GF-D8 (cell line): ENCODE measurements at regions not wholly inside any gene's neighbourhood (a gene's known extent, or its start where the extent isn't known, plus 50 kb on each side); places are given as distances from the start of the nearest gene placed in this dataset.
"Not testable (repeated sequence)": the region's sequence is repeated elsewhere in the genome, so short reads cannot be mapped to it uniquely, and the experiment has no call there.

ENCODE experiments used
- DNase-seq: peaks from one replicate; lab custom pipeline; 2025; lab: John Stamatoyannopoulos, UW

DNA sequence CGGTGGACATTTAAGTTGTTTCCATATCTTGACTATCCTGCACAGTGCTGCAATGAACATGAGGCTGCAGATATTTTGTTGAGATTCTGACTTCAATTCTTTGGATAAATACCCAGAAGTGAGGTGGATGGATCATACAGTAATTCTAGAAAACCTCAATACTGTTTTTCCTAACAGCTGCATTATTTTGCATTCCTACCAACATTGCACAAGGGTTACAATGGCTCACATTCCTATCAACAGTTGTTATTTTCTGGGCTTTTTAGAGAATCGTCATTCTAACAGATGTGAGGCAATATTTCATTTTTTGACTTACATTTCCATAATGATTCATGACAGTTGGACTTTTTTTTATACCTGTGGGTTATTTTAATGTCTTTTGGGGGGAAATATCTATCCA is 716.9 kb upstream of the ANO3 start:
- DNase-seq: no peak

- DNase-seq: no peak
These were observed 716.1 kb upstream of the ANO3 start for GRCh38 chr11:25615841-25616240.

GRCh38 chr11:25625094-25625493 is 706.8 kb upstream of the ANO3 start:
- DNase-seq: no peak

DNA sequence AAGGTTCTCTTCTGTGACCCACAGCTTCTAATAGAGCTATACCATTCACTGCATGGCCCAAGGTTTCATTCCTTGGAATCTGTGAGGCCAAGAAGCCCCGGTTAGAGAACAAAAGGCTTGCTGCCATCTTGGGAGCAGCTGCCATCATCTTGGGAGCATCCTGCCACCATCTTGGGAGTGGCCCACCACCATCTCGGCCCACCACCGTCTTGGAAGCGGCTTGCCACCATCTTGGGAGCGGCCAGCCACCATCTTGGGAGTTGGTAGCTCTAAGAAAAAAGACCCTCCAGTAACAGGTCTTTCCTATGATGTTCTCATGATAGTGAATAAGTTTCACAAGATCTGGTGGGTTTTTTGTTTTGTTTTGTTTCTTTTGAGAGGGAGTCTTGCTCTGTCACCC is 703.9 kb upstream of the ANO3 start:
- DNase-seq: no peak

GRCh38 chr11:25633230-25633629 is 698.7 kb upstream of the ANO3 start:
- no peak for DNase-seq

DNA sequence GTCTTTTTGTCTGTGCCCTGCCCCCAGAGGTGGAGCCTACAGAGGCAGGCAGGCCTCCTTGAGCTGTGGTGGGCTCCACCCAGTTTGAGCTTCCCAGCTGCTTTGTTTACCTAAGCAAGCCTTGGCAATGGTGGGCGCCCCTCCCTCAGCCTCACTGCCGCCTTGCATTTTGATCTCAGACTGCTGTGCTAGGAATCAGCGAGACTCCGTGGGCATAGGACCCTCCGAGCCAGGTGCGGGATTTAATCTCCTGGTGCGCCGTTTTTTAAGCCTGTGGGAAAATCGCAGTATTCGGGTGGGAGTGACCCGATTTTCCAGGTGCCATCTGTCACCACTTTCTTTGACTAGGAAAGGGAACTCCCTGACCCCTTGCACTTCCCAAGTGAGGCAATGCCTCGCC is 682.7 kb upstream of the ANO3 start:
- DNase-seq: not testable (repeated sequence)

DNA sequence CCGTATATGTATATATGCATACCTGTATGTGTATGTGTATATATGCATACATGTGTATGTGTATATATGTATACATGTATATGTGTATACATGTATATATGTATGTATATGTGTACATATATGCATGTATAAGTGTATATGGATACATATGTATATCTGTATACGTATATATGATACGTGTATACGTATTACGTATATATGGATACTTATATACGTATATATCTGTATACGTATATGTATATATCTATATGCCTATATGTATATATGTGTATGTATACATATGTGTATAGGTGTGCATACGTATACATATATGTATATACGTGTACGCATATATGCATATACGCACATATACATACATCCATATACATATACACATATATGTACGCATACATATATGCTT is 681.6 kb upstream of the ANO3 start:
- DNase-seq: no peak

DNA sequence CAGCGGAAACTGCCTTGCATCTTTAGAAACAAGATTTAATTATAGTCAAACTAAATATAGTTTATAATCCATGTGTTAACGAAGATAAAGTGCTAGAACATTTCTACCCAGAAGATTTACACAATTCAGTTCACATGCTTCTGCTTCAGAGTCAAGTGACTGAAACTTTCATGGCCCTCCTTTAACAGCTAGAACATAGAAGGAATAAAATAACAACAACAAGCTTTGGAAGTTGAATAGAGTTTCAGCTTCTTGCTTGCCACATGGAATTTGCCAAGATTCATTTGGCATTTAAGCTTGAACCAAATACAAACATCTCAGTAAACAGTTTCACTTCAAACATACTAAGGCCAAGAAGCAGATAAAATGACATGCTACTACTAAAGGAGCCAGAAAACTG is 676.3 kb upstream of the ANO3 start:
- DNase-seq: no peak

DNA sequence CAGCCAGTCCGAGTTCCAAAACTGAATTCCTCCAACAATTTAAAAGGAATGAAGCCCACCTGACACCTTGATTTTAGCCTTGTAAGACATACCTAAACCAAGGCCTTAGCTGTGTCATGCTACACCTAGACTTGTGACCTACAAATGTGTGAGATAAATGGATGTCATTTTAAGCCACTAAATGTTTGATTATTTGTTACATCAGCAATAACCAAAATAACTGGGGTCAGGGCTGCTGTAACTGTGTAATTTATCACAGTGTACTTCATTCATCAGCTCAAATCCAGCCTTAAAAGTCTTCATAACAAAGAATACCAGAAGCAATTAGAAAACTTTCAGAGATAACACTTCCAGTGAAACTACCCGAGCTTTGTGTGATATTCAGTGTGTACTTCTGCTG is 673.0 kb upstream of the ANO3 start:
- no peak for DNase-seq

DNA sequence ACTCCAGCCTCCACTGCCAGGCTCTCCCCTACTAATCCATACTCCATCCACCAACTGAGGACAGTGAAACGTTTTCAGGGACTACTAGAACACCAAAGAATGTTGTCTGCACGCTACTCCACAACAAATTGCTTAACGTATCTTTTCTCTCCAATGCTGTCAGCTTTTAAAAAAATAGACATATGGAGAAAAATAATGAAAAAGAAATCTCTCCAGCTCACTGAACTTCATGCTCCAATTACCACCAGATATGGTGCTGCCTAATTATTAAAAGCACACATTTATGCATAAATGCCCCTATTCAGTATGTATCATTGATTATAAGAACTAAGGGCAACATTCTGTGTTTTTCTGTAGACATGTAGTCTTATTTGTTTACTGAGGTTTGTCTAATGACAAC is 672.2 kb upstream of the ANO3 start:
- no peak for DNase-seq

DNA sequence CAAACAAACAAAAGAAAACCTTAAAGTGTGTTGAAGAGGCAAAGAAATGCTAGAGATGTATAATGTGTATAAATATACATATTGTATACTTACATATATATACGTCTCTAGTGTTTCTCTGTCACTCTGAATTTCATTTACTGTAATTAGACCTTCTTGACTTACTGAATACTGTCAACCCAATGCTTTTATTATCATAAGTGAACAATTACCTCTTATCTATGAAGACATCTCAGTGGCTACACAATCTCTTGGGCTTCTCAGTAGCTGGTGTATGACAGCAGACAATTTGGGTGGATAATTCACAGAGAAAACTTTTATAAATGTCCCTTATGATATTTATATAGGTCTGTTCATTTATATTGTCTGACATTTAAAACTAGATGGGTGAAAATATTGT is 664.1 kb upstream of the ANO3 start:
- no peak for DNase-seq

DNA sequence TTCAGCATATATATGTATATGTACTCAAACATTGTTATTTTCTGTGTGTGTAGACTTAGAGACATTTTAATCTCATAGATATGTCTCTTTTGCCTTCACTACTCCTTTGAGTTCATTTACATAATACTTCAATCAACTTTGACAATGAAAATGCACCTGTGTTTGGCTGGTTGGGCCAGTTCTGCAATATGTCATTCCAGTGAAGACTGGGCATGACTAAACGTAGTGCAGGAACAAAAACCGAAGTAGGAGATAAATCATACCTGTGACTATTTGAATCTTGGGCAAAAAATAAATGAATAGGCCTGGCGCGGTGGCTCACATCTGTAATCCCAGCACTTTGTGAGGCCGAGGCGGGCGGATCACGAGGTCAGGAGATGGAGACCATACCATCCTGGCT is 640.0 kb upstream of the ANO3 start:
- DNase-seq: no peak

DNA sequence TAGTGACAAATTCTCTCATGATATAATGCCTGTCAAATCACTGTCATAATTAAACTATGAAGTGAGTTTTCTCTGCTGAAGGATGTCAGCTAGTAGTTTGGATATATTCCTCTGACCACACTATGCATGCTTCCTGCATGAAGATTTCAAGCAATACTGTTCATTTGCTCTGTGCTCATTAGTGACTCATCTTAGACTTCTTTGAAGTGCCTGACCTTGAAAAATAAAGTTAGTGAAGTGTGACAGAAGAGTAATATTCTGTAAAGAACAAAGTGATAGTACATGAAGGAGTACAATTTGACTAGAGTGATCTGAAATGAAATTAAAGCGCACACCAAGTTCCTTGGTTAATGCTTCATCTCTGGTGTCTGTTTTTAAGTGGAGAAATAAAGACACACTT is 629.5 kb upstream of the ANO3 start:
- DNase-seq: no peak

DNA sequence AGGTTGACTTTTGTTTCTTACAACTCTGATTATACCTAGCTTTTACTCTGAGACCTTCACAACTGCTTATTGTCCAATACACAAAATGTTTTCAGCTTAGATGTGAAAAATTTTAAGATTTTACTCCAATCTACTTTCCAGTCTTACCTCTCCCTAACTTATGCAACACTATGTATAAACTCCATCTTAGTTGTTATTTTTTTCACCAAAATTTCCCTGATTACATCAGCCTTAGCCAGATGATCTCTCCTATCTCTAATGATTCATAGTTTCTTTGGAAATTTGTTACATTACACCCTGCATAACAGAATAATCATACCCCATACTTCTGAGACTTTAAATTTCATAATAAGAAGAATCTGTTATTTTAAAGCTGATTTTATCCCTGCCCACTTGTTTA is 621.0 kb upstream of the ANO3 start:
- no peak for DNase-seq

GRCh38 chr11:25727944-25728343 is 604.0 kb upstream of the ANO3 start:
- no peak for DNase-seq

DNA sequence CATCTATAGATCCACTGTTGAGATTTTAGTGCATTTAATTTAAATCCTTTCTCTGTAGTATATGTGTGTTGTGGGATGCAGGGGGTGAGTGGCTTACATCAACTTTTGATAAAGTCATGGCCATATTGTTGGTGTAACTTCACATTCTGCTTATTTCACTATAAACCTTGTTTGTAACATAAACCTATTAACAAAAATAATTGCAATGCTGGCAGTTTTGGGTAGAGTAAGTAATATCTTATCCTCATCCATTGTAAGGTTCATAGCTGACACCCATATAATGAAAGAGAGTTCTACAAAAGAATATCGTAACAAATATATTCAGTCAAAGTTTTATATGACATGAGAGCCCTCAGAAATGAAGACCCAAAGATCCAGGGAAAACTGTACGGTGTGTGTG is 601.7 kb upstream of the ANO3 start:
- no peak for DNase-seq

DNA sequence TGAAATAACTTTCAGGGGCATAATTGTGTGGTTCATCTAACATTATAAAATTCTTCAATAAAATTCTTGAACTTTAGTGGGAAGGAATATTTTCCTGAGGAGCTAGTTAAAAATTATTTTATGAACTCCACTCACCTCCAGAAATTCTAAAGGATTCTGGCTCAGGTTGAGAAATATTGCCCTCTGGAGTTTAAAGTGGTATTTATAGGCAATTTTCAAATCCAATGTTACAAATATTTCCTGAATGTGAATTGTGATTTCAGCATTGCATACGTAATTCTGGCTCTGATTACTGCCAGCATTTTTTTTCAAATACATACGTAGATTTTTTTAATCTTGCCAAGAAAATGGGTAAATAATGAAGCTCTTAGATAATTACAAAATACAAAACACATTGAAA is 598.2 kb upstream of the ANO3 start:
- no peak for DNase-seq

DNA sequence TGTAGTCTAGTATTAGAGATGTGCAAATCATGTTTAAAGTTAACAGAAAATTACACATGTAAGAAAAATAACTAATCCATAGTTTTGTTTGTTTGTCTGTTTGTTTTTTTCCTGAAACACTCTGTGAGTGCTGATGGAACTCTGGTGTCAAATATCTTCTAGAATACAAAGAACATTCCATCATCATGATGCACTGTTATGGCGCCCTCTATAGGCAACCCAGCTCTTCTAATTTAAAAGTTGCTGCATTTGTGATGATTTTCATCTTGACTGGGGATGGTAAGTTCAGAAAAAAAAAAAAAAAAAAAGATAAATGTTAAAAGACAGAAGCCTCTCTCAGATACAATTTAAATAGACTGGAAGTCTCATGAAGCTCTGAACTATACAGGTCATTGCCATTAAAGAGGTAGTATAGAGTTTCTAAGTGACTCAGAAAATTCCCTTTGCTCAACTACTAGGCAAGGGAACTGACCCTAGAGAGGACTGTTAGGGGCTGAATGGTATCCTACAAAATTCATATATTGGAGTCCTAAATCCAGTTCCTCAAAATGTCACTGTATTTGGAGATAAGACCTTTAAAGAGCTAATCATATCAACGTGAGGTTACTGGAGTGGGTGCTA is 597.2 kb upstream of the ANO3 start:
- no peak for DNase-seq

GRCh38 chr11:25737071-25737675 is 594.8 kb upstream of the ANO3 start:
- no peak for DNase-seq

DNA sequence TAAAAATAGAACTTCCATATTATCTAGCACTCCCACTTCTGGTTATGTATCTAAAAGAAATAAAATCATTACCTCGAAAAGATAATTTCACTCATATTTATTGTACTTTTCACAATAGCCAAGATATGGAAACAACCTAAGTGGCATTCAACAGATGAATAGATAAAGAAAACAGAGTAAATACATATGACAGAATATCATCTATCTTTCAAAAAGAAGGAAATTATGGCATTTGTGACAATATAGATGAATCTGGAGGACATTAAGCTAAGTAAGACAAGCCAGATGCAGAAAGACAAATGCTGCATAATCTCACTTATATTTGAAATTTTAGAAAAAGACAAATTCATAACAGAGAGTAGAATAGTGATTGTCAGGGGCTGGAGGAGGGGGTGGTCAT is 590.0 kb upstream of the ANO3 start:
- DNase-seq: no peak

- DNase-seq: no peak
These were observed 589.1 kb upstream of the ANO3 start for GRCh38 chr11:25742800-25743199.

DNA sequence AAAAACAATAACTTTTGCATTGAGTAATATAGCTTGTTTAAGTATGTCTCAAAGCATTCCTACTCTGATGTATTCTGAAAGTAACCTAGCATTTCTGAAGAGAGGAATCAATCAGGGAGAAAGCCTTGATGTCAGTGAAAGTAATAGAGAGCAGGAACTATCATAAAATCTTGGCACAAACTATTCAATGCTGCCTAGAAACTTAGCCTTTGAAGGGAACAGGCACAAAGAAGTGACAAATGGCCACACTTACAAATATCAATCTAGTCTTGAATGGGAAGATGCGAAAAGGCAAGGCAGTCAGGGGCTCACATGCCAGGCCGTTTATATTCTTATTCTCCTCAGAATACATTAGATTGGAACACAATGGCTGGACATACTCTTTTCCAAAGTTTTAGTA is 576.5 kb upstream of the ANO3 start:
- no peak for DNase-seq

DNA sequence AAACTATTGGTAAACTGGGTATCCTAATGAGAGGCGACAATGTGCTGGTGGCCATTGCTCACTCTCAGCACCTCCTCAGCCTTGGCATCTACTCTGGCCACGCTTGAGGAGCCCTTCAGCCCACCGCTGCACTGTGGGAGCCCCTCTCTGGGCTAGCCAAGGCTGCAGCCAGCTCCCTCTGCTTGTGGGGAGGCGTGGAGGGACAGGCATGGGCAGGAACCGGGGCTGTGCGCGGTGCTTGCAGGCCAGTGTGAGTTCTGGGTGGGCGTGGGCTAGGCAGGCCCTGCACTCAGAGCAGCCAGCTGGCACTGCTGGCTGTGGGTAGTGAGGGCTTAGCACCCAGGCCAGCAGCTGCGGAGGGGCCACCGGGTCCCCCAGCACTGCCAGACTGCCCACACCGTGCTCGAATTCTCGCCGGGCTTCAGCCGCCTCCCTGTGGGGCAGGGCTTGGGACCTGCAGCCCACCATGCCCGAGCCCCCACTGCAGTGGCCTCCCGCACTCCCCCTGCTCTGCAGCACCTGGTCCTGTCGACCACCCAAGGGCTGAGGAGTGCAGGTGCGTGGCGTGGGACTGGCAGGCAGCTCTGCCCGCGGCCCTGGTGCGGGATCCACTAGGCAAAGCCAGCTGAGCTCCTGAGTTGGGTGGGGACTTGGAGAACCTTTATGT is 575.9 kb upstream of the ANO3 start:
- DNase-seq: no peak

DNA sequence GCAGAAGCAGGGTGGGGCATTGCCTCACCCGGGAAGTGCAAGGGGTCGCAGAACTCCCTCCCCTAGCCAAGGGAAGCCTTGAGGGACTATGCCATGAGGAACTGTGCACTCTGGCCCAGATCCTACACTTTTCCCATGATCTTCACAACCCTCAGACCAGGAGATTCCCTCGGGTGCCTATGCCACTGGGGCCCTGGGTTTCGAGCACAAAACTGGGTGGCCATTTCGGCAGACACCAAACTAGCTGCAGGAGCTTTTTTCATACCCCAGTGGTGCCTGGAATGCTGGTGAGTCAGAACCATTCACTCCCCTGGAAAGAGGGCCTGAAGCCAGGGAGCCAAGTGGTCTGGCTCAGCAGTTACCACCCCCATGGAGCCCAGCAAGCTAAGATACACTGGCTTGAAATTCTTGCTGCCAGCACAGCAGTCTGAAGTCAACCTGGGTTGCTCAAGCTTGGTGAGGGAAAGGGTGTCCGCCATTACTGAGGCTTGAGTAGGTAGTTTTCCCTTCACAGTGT is 573.7 kb upstream of the ANO3 start:
- no peak for DNase-seq
